Tongue (tissue), 1 donor: ENCODE measurements at regions not wholly inside any gene's neighbourhood (a gene's known extent, or its start where the extent isn't known, plus 50 kb on each side); places are given as distances from the start of the nearest gene placed in this dataset.
A peak's percentile ranks its signal among the peaks of the same experiment; 100 is the strongest.

Source experiments
- DNase-seq: peaks from one replicate; pipeline ENCODE4 v3.0.0-alpha.2; 2015

GRCh38 chr20:60963146-60963545 lies 288.9 kb upstream of the CDH4 start:
- peak; percentile 57 for DNase-seq

GRCh38 chr20:60964911-60965310 lies 287.1 kb upstream of the CDH4 start:
- no peak for DNase-seq

GRCh38 chr20:60966031-60966430 lies 286.0 kb upstream of the CDH4 start:
- DNase-seq, result no peak

- no peak for DNase-seq
Measured at GRCh38 chr20:60966766-60967165, 285.3 kb upstream of the CDH4 start.

GRCh38 chr20:60967431-60968316 lies 284.4 kb upstream of the CDH4 start:
- no peak for DNase-seq

- DNase-seq, result no peak
Measured at GRCh38 chr20:60968853-60969720, 283.0 kb upstream of the CDH4 start.

- no peak for DNase-seq
Measured at GRCh38 chr20:60970601-60971000, 281.5 kb upstream of the CDH4 start.

GRCh38 chr20:60974022-60974421 lies 278.0 kb upstream of the CDH4 start:
- DNase-seq, result no peak

- DNase-seq, result no peak
Measured at GRCh38 chr20:60974441-60974945, 277.6 kb upstream of the CDH4 start.

GRCh38 chr20:60976139-60976538 lies 275.9 kb upstream of the CDH4 start:
- DNase-seq, result no peak

- no peak for DNase-seq
Measured at GRCh38 chr20:60976913-60977312, 275.1 kb upstream of the CDH4 start.

GRCh38 chr20:60977901-60978300 lies 274.2 kb upstream of the CDH4 start:
- peak; percentile 93 for DNase-seq

GRCh38 chr20:60984666-60985065 lies 267.4 kb upstream of the CDH4 start:
- peak; percentile 41 for DNase-seq

GRCh38 chr20:60986506-60987156 lies 265.4 kb upstream of the CDH4 start:
- DNase-seq, result peak; percentile 35

- no peak for DNase-seq
Measured at GRCh38 chr20:60990061-60990460, 262.0 kb upstream of the CDH4 start.

GRCh38 chr20:60990643-60991042 lies 261.4 kb upstream of the CDH4 start:
- no peak for DNase-seq

GRCh38 chr20:60993433-60994044 lies 258.5 kb upstream of the CDH4 start:
- DNase-seq, result peak; percentile 51

GRCh38 chr20:60999250-60999649 lies 252.8 kb upstream of the CDH4 start:
- peak; percentile 39 for DNase-seq

- no peak for DNase-seq
Measured at GRCh38 chr20:61002090-61002489, 250.0 kb upstream of the CDH4 start.

GRCh38 chr20:61014491-61014890 lies 237.6 kb upstream of the CDH4 start:
- no peak for DNase-seq

GRCh38 chr20:61015602-61016001 lies 236.5 kb upstream of the CDH4 start:
- DNase-seq, result no peak

GRCh38 chr20:61019322-61019721 lies 232.7 kb upstream of the CDH4 start:
- no peak for DNase-seq
